Endothelial cell of umbilical vein (primary cell): ENCODE measurements at regions not wholly inside any gene's neighbourhood (a gene's known extent, or its start where the extent isn't known, plus 50 kb on each side); places are given as distances from the start of the nearest gene placed in this dataset.
"Not testable (repeated sequence)": the region's sequence is repeated elsewhere in the genome, so short reads cannot be mapped to it uniquely, and the experiment has no call there.

ENCODE experiments used
- EZH2 ChIP-seq: IDR thresholded peaks from 2 replicates; pipeline ENCODE4 v1.6.1; 2012; ENCODE audit warnings: borderline replicate concordance, low read depth, mild to moderate bottlenecking, moderate library complexity, low read length, inconsistent platforms; ENCODE audit not compliant: severe bottlenecking
- MAX ChIP-seq: IDR thresholded peaks from 2 replicates; pipeline ENCODE4 v1.6.1; 2011; ENCODE audit not compliant: insufficient read depth, insufficient read length
- POLR2A ChIP-seq: IDR thresholded peaks from 2 replicates; pipeline ENCODE4 v1.6.1; 2012; ENCODE audit warnings: low read depth, mild to moderate bottlenecking, control low read depth, low read length
- TF ChIP-seq, protein P1 (sequence below), 2 donors: IDR thresholded peaks; 1 replicate in 1 of 2; 2 replicates in 1 of 2; pipeline ENCODE4 v1.5.1; 2011; ENCODE audit warnings: low read length in 2 of 2, mild to moderate bottlenecking in 2 of 2, moderate library complexity in 2 of 2, control low read depth in 1 of 2, inconsistent platforms in 1 of 2, low read depth in 1 of 2; ENCODE audit not compliant: insufficient read depth in 1 of 2; ENCODE audit errors: extremely low read depth in 1 of 2

GRCh38 chr10:21106931-21107330, 209.8 kb upstream of the NEBL start:
- TF ChIP-seq POLR2A, EZH2, MAX: not testable (repeated sequence)
- TF ChIP-seq, protein P1, sequence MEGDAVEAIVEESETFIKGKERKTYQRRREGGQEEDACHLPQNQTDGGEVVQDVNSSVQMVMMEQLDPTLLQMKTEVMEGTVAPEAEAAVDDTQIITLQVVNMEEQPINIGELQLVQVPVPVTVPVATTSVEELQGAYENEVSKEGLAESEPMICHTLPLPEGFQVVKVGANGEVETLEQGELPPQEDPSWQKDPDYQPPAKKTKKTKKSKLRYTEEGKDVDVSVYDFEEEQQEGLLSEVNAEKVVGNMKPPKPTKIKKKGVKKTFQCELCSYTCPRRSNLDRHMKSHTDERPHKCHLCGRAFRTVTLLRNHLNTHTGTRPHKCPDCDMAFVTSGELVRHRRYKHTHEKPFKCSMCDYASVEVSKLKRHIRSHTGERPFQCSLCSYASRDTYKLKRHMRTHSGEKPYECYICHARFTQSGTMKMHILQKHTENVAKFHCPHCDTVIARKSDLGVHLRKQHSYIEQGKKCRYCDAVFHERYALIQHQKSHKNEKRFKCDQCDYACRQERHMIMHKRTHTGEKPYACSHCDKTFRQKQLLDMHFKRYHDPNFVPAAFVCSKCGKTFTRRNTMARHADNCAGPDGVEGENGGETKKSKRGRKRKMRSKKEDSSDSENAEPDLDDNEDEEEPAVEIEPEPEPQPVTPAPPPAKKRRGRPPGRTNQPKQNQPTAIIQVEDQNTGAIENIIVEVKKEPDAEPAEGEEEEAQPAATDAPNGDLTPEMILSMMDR (IDR thresholded peaks at IDR 0.05; ENCODE audit: extremely low read depth in 1 of 2, insufficient read depth in 1 of 2, low read depth in 1 of 2, low read length in 2 of 2), result not testable (repeated sequence)
